ENCODE measurements at regions not wholly inside any gene's neighbourhood (a gene's known extent, or its start where the extent isn't known, plus 50 kb on each side); places are given as distances from the start of the nearest gene placed in this dataset.

GRCh38 chr2:191554240-191554639, 123.7 kb upstream of the NABP1 start:
- H3K4me3 Mint-ChIP-seq (ENCODE audit: unreplicated experiment), result no peak overlapping the region
- H3K27me3 Mint-ChIP-seq (ENCODE audit: low read depth, unreplicated experiment), result peaks cover 3% of the 10 kb centered on the region
- Histone ChIP-seq H3K4me2 (ENCODE audit: low read length) (no peak overlapping the region), H2AFZ (ENCODE audit: low read depth, low read length) (no peak overlapping the region), H3K9ac (ENCODE audit: low read length) (no peak overlapping the region), H3K36me3 (ENCODE audit: insufficient read depth, low read length) (no peaks in the 10 kb centered on the region), H3K4me3 (ENCODE audit: insufficient read depth, low read depth, low read length) (no peak overlapping the region), H3K27ac (ENCODE audit: low read depth, low read length) (no peak overlapping the region), H3K4me1 (ENCODE audit: insufficient read depth, low read length) (no peaks in the 10 kb centered on the region), H4K20me1 (ENCODE audit: insufficient read depth, low read length) (no peaks in the 10 kb centered on the region), H3K27me3 (ENCODE audit: insufficient read depth, low read length) (no peaks in the 10 kb centered on the region), H3K79me2 (ENCODE audit: insufficient read depth, low read length) (no peaks in the 10 kb centered on the region), H3K9me3 (ENCODE audit: insufficient read depth, low read depth, low read length) (no peaks in the 10 kb centered on the region)
- no peaks in the 10 kb centered on the region for H3K9me3 Mint-ChIP-seq (ENCODE audit: unreplicated experiment)
- TF ChIP-seq EZH2 (IDR thresholded peaks at IDR 0.05; ENCODE audit: insufficient read depth, low read length), result no peak
- TF ChIP-seq CTCF (IDR thresholded peaks at IDR 0.05; ENCODE audit: insufficient read depth, low read depth, low read length), result no peak
- DNase-seq (ENCODE audit: low read depth) (no peak), FAIRE-seq (no peak)
- no peak overlapping the region for H3K27ac Mint-ChIP-seq (ENCODE audit: unreplicated experiment)
- no peaks in the 10 kb centered on the region for H3K36me3 Mint-ChIP-seq (ENCODE audit: low read depth, unreplicated experiment)
- H3K4me1 Mint-ChIP-seq (ENCODE audit: low read depth, unreplicated experiment), result peaks cover 6% of the 10 kb centered on the region

- Mint-ChIP-seq H3K27ac (ENCODE audit: unreplicated experiment) (no peak overlapping the region), H3K4me3 (ENCODE audit: unreplicated experiment) (no peak overlapping the region), H3K4me1 (ENCODE audit: low read depth, unreplicated experiment) (peaks cover 6% of the 10 kb centered on the region), H3K9me3 (ENCODE audit: unreplicated experiment) (no peaks in the 10 kb centered on the region), H3K27me3 (ENCODE audit: low read depth, unreplicated experiment) (peaks cover 3% of the 10 kb centered on the region), H3K36me3 (ENCODE audit: low read depth, unreplicated experiment) (no peaks in the 10 kb centered on the region)
- TF ChIP-seq EZH2 (IDR thresholded peaks at IDR 0.05; ENCODE audit: insufficient read depth, low read length) (no peak), CTCF (IDR thresholded peaks at IDR 0.05; ENCODE audit: insufficient read depth, low read depth, low read length) (peak; percentile 76)
- no peaks in the 10 kb centered on the region for H3K36me3 ChIP-seq (ENCODE audit: insufficient read depth, low read length)
- peak overlapping the region; percentile 32 for H3K4me2 ChIP-seq (ENCODE audit: low read length)
- H3K4me3 ChIP-seq (ENCODE audit: insufficient read depth, low read depth, low read length), result no peak overlapping the region
- no peaks in the 10 kb centered on the region for H4K20me1 ChIP-seq (ENCODE audit: insufficient read depth, low read length)
- no peak overlapping the region for H3K27ac ChIP-seq (ENCODE audit: low read depth, low read length)
- H2AFZ ChIP-seq (ENCODE audit: low read depth, low read length), result peak overlapping the region; percentile 6
- H3K79me2 ChIP-seq (ENCODE audit: insufficient read depth, low read length), result no peaks in the 10 kb centered on the region
- peak; percentile 76 for FAIRE-seq
- no peaks in the 10 kb centered on the region for H3K27me3 ChIP-seq (ENCODE audit: insufficient read depth, low read length)
- H3K9me3 ChIP-seq (ENCODE audit: insufficient read depth, low read depth, low read length), result no peaks in the 10 kb centered on the region
- no peaks in the 10 kb centered on the region for H3K4me1 ChIP-seq (ENCODE audit: insufficient read depth, low read length)
- peak; percentile 50 for DNase-seq (ENCODE audit: low read depth)
- H3K9ac ChIP-seq (ENCODE audit: low read length), result no peak overlapping the region
Observed at GRCh38 chr2:191555092-191555742, 122.7 kb upstream of the NABP1 start.

GRCh38 chr2:191556463-191556862, 121.5 kb upstream of the NABP1 start:
- peak; percentile 29 for FAIRE-seq
- H3K27ac Mint-ChIP-seq (ENCODE audit: unreplicated experiment), result no peak overlapping the region

More at GRCh38 chr2:191556463-191556862, 121.5 kb upstream of the NABP1 start:
- Mint-ChIP-seq H3K4me1 (ENCODE audit: low read depth, unreplicated experiment) (peaks cover 6% of the 10 kb centered on the region), H3K36me3 (ENCODE audit: low read depth, unreplicated experiment) (no peaks in the 10 kb centered on the region), H3K27me3 (ENCODE audit: low read depth, unreplicated experiment) (peaks cover 3% of the 10 kb centered on the region), H3K4me3 (ENCODE audit: unreplicated experiment) (no peak overlapping the region), H3K9me3 (ENCODE audit: unreplicated experiment) (no peaks in the 10 kb centered on the region)
- H2AFZ ChIP-seq (ENCODE audit: low read depth, low read length), result no peak overlapping the region
- no peaks in the 10 kb centered on the region for H4K20me1 ChIP-seq (ENCODE audit: insufficient read depth, low read length)
- H3K27ac ChIP-seq (ENCODE audit: low read depth, low read length), result no peak overlapping the region
- H3K4me1 ChIP-seq (ENCODE audit: insufficient read depth, low read length), result no peaks in the 10 kb centered on the region
- no peak for DNase-seq (ENCODE audit: low read depth)
- no peaks in the 10 kb centered on the region for H3K79me2 ChIP-seq (ENCODE audit: insufficient read depth, low read length)
- TF ChIP-seq CTCF (IDR thresholded peaks at IDR 0.05; ENCODE audit: insufficient read depth, low read depth, low read length) (no peak), EZH2 (IDR thresholded peaks at IDR 0.05; ENCODE audit: insufficient read depth, low read length) (no peak)
- no peak overlapping the region for H3K4me2 ChIP-seq (ENCODE audit: low read length)
- H3K4me3 ChIP-seq (ENCODE audit: insufficient read depth, low read depth, low read length), result no peak overlapping the region
- no peaks in the 10 kb centered on the region for H3K27me3 ChIP-seq (ENCODE audit: insufficient read depth, low read length)
- no peak overlapping the region for H3K9ac ChIP-seq (ENCODE audit: low read length)
- H3K9me3 ChIP-seq (ENCODE audit: insufficient read depth, low read depth, low read length), result no peaks in the 10 kb centered on the region
- no peaks in the 10 kb centered on the region for H3K36me3 ChIP-seq (ENCODE audit: insufficient read depth, low read length)
